Common myeloid progenitor, CD34-positive (primary cell): ENCODE measurements at regions not wholly inside any gene's neighbourhood (a gene's known extent, or its start where the extent isn't known, plus 50 kb on each side); places are given as distances from the start of the nearest gene placed in this dataset.
"Not testable (repeated sequence)": the region's sequence is repeated elsewhere in the genome, so short reads cannot be mapped to it uniquely, and the experiment has no call there.

ENCODE experiments used
- CTCF ChIA-PET: fragments of 350-600 bp; sonication (Branson Sonifier 250); formaldehyde crosslinking; loops from one replicate; lab custom pipeline; 2021; ENCODE audit warnings: antibody characterized with exemption; lab: Charles Lee
- POLR2A ChIA-PET: fragments of 350-600 bp; sonication (Branson Sonifier 250); formaldehyde crosslinking; loops from one replicate; lab custom pipeline; 2021; ENCODE audit warnings: antibody characterized with exemption; lab: Charles Lee
- DNase-seq, 3 donors: peaks; one replicate each; pipeline versions ENCODE4 v3.0.0 to v3.0.0-alpha.2; 2013
- H3K27ac ChIP-seq, 2 experiments: 1 replicate in 1 of 2; 2 replicates in 1 of 2; pipeline ENCODE4 v1.7.0; 2013; ENCODE audit warnings: inconsistent platforms in 2 of 2, low read length in 2 of 2, mild to moderate bottlenecking in 2 of 2, low read depth in 1 of 2, moderate library complexity in 1 of 2; ENCODE audit not compliant: severe bottlenecking in 2 of 2, insufficient read depth in 1 of 2, poor library complexity in 1 of 2
- H3K27me3 ChIP-seq, 5 experiments: replicated peaks in 2 of 5; 1 replicate in 3 of 5; 2 replicates in 2 of 5; pipeline versions ENCODE4 v1.6.1 to v1.7.0; 2013; ENCODE audit warnings: low read length in 4 of 5, mild to moderate bottlenecking in 2 of 5, moderate library complexity in 2 of 5, inconsistent platforms in 1 of 5; ENCODE audit not compliant: insufficient read depth in 5 of 5, control insufficient read depth in 4 of 5
- H3K36me3 ChIP-seq, 4 experiments: 1 replicate in 2 of 4; 2 replicates in 2 of 4; pipeline versions ENCODE4 v1.6.1 to v1.7.0; 2013; ENCODE audit warnings: low read length in 3 of 4, control low read depth in 1 of 4, mild to moderate bottlenecking in 1 of 4; ENCODE audit not compliant: control insufficient read depth in 4 of 4, insufficient read depth in 4 of 4
- H3K4me1 ChIP-seq, 4 experiments: 1 replicate in 3 of 4; 2 replicates in 1 of 4; pipeline versions ENCODE4 v1.6.1 to v1.7.1; 2013; ENCODE audit warnings: low read length in 3 of 4, mild to moderate bottlenecking in 3 of 4, control low read depth in 1 of 4, inconsistent platforms in 1 of 4, moderate library complexity in 1 of 4; ENCODE audit not compliant: control insufficient read depth in 4 of 4, insufficient read depth in 4 of 4; ENCODE audit errors: control extremely low read depth in 1 of 4
- H3K4me3 ChIP-seq, 7 experiments: 1 replicate in 4 of 7; 2 replicates in 3 of 7; pipeline versions ENCODE4 v1.5.1 to v1.7.0; 2013; ENCODE audit warnings: mild to moderate bottlenecking in 7 of 7, low read length in 6 of 7, moderate library complexity in 6 of 7, inconsistent platforms in 2 of 7, low read depth in 2 of 7, control low read depth in 1 of 7; ENCODE audit not compliant: insufficient read depth in 4 of 7, control insufficient read depth in 1 of 7; ENCODE audit errors: extremely low read depth in 1 of 7
- H3K9me3 ChIP-seq, 5 experiments: 1 replicate in 4 of 5; 2 replicates in 1 of 5; pipeline versions ENCODE4 v1.6.1 to v1.7.1; 2013; ENCODE audit warnings: low read length in 4 of 5, mild to moderate bottlenecking in 2 of 5, inconsistent platforms in 1 of 5, low read depth in 1 of 5, moderate library complexity in 1 of 5; ENCODE audit not compliant: control insufficient read depth in 4 of 5, insufficient read depth in 2 of 5; ENCODE audit errors: control extremely low read depth in 1 of 5
- WGBS: methylation state at CpG from one replicate; pipeline ENCODE4 v1.1.5; 2013; ENCODE audit not compliant: insufficient coverage; 5-methylcytosine and 5-hydroxymethylcytosine counted together

DNA sequence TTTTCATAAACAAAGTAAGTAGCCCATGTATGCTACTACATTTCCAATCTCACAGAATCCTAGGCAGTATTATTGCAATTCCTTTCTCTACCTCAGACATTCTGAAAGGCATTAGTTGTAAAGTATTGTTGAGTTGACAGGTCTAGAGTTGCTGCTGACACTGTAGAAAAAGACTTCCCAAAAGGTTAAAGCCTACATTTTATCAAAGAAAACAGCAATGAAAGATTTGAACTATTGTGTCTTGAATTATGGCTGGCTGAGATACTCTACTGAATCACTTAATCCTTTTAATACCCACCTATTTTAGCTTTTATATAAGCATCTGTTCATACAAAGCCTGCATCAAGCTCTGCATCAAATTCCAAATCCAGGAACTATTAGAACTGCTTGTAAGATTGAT lies 1082.0 kb downstream of the OLFM4 start:
- ChIA-PET POLR2A (no interaction called here), CTCF (no interaction called here)
- no peak overlapping the region for H3K4me3 ChIP-seq
- H3K36me3 ChIP-seq = no peaks in the 10 kb centered on the region
- no peaks in the 10 kb centered on the region for H3K27me3 ChIP-seq
- DNase-seq = no peak
- no peaks in the 10 kb centered on the region for H3K9me3 ChIP-seq
- no peak overlapping the region for H3K27ac ChIP-seq
- H3K4me1 ChIP-seq = no peaks in the 10 kb centered on the region

DNA sequence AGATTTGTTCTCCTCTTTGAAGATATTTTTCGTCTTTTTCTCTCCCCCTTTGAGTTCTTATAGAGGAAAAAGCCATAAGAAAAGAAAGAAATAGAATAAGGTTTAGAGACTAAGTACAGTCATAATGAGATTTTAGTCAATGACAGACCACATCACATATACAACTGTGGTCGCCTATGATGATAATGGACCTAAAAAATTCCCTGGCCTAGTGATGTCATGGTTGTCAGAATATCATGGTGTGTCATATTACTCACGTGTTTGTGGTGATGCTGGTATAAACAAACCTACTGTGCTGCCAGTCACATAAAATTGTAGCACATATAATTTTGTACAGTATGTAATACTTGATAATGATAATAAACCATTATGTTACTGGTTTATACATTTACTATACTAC lies 1096.1 kb downstream of the OLFM4 start:
- no CpG with 5 or more reads among the region's 3 CpGs for WGBS
- ChIA-PET CTCF (no interaction called here), POLR2A (no interaction called here)
- DNase-seq = no peak
- H3K4me1 ChIP-seq = no peaks in the 10 kb centered on the region
- H3K27me3 ChIP-seq = no peaks in the 10 kb centered on the region
- no peak overlapping the region for H3K4me3 ChIP-seq
- H3K27ac ChIP-seq = no peak overlapping the region
- H3K36me3 ChIP-seq = no peaks in the 10 kb centered on the region
- no peaks in the 10 kb centered on the region for H3K9me3 ChIP-seq

DNA sequence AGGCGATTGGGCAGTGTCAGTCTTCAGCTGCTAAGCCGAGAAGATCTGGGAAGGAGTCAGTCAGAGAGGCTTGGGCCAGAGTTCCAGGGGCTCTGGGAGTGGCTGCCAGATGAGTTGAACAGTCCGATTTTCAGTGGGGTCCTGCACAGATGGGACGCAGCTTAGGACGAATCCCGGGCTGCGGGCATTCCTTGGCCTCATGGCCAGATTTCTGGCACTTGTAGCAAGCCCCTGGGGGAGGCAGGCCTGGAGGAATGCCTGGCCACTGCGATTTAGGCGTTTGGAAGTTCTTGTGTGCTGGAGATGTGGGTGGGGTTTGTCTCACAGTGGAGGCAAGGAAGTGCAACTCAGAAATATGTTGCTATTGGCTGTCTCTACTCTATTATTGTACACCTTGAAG lies 1102.3 kb downstream of the OLFM4 start:
- CTCF ChIA-PET, POLR2A ChIA-PET: not testable (repeated sequence)

DNA sequence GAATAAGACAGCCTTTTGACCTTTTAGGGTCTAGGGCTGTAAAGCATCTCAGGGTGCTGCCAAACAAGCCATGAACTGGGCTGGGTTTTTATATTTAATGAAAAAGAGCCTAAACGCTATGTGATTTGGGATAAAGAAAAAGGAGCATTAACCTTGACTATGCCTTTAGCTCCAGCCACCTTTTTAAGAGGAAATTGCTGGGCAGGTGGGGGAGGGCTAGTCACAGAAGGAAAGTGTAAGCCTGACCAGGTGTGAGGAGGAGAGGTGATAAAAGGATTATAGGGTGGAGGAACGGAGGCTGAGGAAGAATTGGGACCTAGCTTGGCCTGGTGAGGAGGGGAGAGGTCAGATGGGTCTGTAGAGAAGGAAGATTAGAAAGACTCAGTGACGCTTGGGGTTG lies 1102.8 kb downstream of the OLFM4 start:
- H3K36me3 ChIP-seq, H3K4me3 ChIP-seq, CTCF ChIA-PET, DNase-seq, H3K27ac ChIP-seq, H3K9me3 ChIP-seq, H3K27me3 ChIP-seq, H3K4me1 ChIP-seq: not testable (repeated sequence)
- WGBS = 71% methylated on average over 2 of the region's 3 CpGs
- POLR2A ChIA-PET = interaction anchor here (0.7 kb wide), 1 partner anchor 748 kb away, joined by 3 read pairs; no protein-coding TSS in a partner anchor

More for the DNA sequence above, 1102.3 kb downstream of the OLFM4 start:
- not testable (repeated sequence) for H3K4me3 ChIP-seq, H3K4me1 ChIP-seq, H3K27me3 ChIP-seq, H3K36me3 ChIP-seq, H3K9me3 ChIP-seq, H3K27ac ChIP-seq, DNase-seq
- 91% methylated on average over 9 of the region's 9 CpGs for WGBS

DNA sequence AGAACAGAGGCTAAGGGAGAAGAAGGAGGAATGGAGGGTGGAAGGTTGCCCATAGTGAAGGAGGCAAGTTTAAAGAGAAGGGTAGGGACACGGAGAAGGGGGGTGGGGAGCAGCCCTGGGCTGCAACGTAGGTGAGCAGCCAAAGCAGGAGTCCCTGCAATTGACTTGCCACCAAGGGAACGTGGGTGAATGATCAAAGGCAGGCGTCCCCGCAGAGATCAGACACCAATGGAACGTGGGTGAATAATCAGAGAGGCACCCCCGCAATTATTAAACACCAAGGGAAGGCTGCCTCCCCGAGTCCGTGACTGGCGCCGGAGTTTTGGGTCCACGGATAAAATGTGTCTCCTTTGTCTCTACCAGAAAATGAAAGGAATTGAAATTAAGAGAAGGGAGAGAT lies 1103.5 kb downstream of the OLFM4 start:
- H3K36me3 ChIP-seq, H3K9me3 ChIP-seq, H3K27me3 ChIP-seq, H3K4me1 ChIP-seq, H3K27ac ChIP-seq, H3K4me3 ChIP-seq, POLR2A ChIA-PET, CTCF ChIA-PET, DNase-seq: not testable (repeated sequence)
- WGBS = 97% methylated on average over 12 of the region's 12 CpGs

DNA sequence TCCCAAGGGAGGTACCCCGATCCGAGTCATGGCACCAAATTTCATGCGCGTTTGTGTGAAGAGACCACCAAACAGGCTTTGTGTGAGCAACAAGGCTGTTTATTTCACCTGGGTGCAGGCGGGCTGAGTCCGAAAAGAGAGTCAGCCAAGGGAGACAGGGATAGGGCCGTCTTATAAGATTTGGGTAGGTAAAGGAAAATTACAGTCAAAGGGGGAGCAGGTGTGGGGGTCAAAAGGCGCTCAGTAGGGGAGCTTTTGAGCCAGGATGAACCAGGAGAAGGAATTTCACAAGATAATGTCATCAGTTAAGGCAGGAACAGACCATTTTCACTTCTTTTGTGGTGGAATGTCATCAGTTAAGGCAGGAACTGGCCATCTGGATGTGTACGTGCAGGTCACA lies 1104.1 kb downstream of the OLFM4 start:
- CTCF ChIA-PET, H3K36me3 ChIP-seq, H3K27me3 ChIP-seq, H3K9me3 ChIP-seq, H3K27ac ChIP-seq, H3K4me1 ChIP-seq, DNase-seq, POLR2A ChIA-PET, H3K4me3 ChIP-seq: not testable (repeated sequence)
- 71% methylated on average over 1 of the region's 9 CpGs for WGBS

DNA sequence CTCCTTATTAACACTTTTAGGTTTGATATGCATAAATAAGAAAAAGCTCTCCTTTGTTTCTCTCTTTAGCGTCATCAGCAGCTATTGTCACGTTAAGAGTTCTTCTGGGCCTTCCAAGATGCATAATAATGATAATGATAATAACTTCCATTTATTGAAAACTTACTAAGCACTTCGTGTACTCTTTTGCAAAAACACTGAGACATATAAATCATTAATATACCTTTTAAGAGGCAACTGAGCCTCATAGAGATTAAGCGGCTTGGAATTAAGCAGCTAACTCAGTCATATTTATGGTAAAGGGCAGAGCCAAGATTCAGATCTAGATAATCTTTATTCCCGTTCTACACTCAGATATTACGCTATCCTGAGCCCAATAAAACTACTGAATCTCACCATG lies 1105.1 kb downstream of the OLFM4 start:
- no peak overlapping the region for H3K4me3 ChIP-seq
- H3K27me3 ChIP-seq = no peaks in the 10 kb centered on the region
- ChIA-PET CTCF (no interaction called here), POLR2A (no interaction called here)
- H3K4me1 ChIP-seq = no peaks in the 10 kb centered on the region
- no peaks in the 10 kb centered on the region for H3K36me3 ChIP-seq
- WGBS = 95% methylated on average over 4 of the region's 6 CpGs
- no peaks in the 10 kb centered on the region for H3K9me3 ChIP-seq
- no peak overlapping the region for H3K27ac ChIP-seq
- no peak for DNase-seq
